HG03442 (cell line): ENCODE measurements at regions not wholly inside any gene's neighbourhood (a gene's known extent, or its start where the extent isn't known, plus 50 kb on each side); places are given as distances from the start of the nearest gene placed in this dataset.

Source experiments
- ATAC-seq: cut with Tn5 transposase; IDR thresholded peaks from one replicate; pipeline ENCODE4 v1.9.1; 2021; ENCODE audit warnings: mild to moderate bottlenecking, moderate library complexity; ENCODE audit not compliant: unreplicated experiment

DNA sequence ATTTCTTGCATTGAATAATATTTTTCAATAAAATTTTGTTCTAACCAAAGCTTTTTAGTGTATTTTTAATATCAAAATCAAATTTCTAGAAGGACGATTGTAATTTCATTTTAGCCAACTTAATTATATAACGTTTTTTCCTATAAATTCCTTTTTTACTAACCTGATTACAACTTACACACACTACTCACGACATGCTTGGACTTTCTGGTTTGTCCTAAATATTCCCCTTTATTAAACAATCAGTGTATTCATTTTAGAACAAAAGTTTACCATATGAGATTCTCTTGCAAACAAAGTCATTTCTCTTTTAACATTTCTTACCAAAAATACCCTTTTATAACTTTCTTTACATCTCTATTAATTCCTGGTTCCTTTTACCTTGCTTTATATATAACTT lies 173.7 kb downstream of the PWWP3B start:
- ATAC-seq: no peak

DNA sequence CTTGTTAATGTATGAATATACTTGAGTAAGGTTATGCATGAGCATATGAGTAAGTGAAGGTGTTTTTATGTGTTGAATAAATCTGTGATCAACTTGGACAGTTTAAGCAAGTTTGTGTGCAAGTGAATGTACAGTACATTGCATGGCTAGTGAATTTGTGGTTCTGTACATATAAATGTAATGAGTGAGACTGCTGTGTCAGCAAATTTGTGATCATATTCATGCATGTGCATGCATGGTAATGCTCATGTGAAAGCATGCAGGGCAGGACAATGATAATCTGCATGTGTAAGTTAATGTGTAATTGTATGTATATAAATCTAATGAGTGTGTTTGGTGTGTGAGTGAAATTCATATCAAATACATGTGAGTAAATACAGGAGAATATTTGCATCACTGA lies 188.5 kb downstream of the PWWP3B start:
- ATAC-seq: no peak

DNA sequence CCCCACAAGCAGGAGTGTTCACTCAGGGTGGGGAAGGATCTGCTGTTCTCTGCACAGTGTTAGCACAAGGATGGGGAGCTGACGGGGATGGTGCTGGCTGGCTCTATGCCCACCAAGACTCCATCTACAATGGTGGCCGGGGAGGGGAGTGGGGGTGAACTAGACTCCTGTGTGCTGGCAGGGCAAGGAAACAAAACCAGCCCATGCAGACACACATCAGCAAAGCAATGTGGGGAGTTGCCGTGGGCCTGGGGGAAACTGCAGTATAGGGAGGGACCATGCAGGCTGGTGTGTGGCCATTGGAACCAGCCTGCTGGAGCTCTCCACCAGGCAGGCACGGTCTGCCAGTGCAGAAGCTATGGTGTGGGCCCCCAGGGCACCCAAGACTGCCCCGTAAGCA lies 195.1 kb downstream of the PWWP3B start:
- no peak for ATAC-seq

GRCh38 chrX:106378616-106379015 lies 210.5 kb downstream of the PWWP3B start:
- ATAC-seq: peak; percentile 59

DNA sequence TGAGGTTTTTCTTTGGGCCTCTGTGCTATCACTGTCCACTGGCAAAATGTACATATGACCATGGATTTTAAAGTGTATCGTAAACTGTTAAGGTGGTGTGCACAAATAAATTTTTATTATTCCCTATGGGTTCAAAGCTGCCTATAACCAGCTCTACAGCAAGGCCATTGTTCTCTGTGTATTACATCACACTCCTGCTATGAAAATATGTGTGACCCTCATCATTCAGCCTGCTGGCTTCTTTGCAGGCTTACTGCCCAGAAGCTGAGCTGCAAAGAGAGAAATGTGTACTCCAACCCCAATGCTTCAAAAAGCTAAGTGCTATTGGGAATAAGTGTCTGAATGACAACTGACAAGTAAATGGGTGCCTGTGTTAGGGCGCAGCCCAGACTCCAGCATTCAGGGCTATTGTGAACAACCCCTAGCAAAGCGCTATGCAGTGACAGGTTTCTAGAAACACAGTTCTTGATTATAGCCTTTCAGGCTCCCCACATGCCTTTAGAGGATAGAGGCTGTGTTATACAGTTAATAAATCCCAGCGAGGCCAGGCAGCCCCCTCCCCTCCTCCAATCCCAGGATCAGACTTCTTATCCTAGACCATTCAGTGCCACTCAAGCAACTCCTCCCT lies 220.4 kb upstream of the RADX start:
- no peak for ATAC-seq

- ATAC-seq: no peak
Measured at GRCh38 chrX:106392346-106392745, 219.4 kb upstream of the RADX start.

- ATAC-seq: no peak
Measured at GRCh38 chrX:106397788-106398538, 213.8 kb upstream of the RADX start.

DNA sequence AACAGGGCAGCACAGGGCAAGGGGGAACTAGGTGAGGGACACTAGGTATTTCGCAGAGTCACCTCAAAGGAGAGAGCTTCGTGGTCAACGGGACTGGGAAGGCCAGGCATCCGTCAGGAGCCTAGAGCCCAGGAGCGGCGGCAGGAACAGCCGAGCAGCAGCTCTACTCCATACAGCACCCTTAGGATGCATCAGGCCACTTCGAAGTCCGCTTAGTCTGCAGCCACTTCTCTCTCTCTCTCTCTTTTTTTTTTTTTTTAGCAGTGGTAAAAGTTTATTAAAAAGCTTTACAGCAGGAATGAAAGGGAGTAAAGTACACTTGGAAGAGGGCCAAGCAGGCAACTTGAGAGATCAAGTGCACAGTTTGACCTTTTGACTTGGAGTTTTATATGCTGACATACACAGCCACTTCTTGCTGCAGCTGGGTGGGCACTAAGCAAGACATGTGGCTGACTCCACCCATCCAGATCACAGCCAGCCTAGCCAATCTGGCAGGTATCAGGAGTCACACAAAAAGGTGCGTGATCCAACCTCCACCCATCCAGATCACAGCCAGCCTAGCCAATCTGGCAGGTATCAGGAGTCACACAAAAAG lies 209.7 kb upstream of the RADX start:
- no peak for ATAC-seq

- no peak for ATAC-seq
Measured at GRCh38 chrX:106404512-106404911, 207.3 kb upstream of the RADX start.

DNA sequence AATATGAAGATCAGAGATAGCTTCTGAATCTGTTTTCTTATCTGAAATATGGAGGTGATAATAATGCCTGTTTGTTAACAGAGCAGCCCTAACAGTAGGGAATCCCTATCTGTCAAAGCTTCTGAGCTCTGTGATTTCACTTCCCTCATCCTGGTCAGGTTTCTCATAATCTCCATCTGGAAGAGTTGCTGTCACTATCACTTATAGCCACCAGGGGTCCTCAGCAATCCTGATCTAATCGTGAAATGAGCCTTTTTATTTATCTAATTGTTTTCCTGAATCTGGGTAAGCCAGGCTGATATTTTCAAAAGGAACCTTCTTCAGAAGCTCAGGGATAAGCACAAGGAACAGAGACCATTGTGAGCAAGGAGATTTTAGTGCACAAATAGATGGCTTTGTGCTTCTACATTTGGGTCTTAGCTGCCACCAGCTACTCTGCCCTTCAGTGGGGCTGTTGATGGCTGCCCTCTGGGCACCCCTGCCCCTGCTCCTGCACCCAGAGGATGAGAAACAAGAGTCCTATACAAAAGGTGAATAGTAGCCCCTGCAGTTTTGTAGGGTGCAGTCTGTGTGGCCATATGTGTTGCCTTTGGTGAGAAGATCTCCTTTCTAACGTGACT lies 196.4 kb upstream of the RADX start:
- ATAC-seq: peak; percentile 79

DNA sequence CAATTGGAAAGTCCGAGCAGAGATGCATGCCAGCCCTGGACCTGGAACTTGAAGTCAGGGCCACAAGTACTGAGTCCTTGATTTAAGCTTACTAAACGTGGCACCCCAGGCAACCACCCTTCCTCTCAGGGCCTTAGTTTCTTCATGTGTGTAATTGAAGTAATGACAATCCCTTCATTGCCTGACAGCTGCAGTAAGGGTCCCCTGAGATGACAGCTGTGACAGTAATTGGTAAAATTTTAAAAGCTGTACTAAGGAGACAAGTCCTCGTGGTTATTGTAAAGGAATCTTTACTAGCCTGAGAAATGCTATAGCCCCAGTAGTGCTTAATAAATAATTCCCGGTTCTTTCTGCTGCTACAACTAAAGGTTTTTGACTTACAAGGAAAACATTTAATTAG lies 175.1 kb upstream of the RADX start:
- ATAC-seq: no peak

- ATAC-seq: no peak
Measured at GRCh38 chrX:106437407-106437806, 174.4 kb upstream of the RADX start.

GRCh38 chrX:106450405-106450804 lies 161.4 kb upstream of the RADX start:
- no peak for ATAC-seq

GRCh38 chrX:106451933-106452332 lies 159.8 kb upstream of the RADX start:
- no peak for ATAC-seq

DNA sequence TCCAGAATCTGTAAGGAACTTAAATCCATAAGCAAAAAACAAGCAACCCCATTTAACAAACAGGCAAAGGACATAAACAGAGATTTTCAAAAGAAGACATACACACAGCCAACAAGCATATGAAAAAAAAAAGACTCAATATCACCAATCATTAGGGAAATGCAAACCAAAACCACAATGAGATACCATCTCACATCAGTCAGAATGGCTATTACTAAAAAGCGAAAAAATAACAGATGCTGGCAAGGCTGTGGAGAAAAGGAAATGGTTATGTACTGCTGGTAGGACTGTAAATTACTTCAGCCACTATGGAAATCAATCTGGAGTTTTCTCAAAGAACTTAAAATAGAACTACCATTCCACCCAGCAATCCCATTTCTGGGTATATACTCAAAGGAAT lies 156.8 kb upstream of the RADX start:
- no peak for ATAC-seq

- ATAC-seq: no peak
Measured at GRCh38 chrX:106457802-106458201, 154.0 kb upstream of the RADX start.

- no peak for ATAC-seq
Measured at GRCh38 chrX:106467422-106467821, 144.4 kb upstream of the RADX start.

- no peak for ATAC-seq
Measured at GRCh38 chrX:106467943-106468342, 143.8 kb upstream of the RADX start.

DNA sequence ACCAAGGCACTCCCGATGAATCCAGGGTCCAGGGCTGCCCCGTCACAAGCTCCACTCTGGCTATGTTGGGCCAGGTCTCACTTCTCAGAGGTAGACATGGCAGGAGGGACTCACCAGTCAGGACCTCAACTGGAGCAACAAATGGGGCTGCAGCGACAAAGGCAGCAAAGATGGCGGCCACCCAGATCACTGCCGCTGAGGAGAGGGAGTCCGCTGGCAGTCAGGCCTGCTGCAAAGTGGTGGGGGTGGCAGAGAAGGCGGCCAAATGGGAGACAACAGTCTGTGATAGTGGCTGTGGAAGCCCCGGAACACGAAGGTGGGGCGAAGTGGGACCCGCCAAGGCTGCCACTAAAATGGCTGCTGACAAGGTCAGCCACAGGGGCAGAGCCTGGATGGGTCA lies 143.3 kb upstream of the RADX start:
- ATAC-seq: no peak

DNA sequence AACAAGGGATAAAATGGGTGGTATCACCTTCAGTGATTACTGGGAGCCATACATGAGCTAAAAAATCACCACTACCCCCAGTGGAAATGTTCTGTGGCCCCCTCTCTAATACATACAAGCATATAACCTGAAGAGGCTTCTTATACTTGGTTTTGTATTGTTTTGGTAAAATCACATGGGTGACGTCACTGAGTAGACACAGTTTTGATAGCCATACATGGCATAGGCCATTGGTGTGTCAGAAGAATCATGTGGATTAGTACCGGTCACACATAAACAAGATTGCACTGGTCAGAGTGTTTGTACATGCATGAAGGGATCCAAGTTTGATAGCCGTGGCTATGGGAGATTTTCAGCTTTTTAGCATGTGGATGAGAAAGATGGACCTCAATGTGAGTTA lies 131.9 kb upstream of the RADX start:
- ATAC-seq: no peak

GRCh38 chrX:106481341-106481740 lies 130.4 kb upstream of the RADX start:
- no peak for ATAC-seq

DNA sequence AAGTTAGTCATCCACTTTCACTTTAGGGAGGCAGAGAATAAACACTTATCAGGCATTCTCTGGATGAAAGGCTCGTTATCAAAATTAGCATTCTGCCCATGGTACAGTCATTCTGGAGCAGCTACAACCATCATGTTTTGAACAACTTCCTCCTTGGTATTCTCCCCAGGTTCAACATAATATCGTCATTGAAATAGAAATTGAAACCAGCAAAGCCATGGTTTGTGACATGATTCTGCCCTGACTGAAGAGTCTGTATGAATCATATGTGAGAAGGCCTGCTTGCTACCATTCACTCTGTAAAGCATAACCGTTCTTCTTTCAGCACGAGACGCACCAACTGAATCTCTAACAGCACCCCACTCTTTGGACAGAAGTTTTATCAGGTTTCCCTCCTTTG lies 127.5 kb upstream of the RADX start:
- ATAC-seq: peak; percentile 97
